ENCODE measurements at regions not wholly inside any gene's neighbourhood (a gene's known extent, or its start where the extent isn't known, plus 50 kb on each side); places are given as distances from the start of the nearest gene placed in this dataset.

GRCh38 chr4:155073852-155074251 lies 134.6 kb upstream of the NPY2R start:
- no peak for TF ChIP-seq SNAI2 (CRISPR knock-in tag; IDR thresholded peaks at IDR 0.05)
- TF ChIP-seq ARNTL (CRISPR knock-in tag; IDR thresholded peaks at IDR 0.05; ENCODE audit: borderline replicate concordance, low read depth) = no peak
- TF ChIP-seq OSR1 (CRISPR knock-in tag; IDR thresholded peaks at IDR 0.05) = no peak
- no peak for TF ChIP-seq PATZ1 (CRISPR knock-in tag; IDR thresholded peaks at IDR 0.05; ENCODE audit: borderline replicate concordance)
- TF ChIP-seq ZC3H10 (CRISPR knock-in tag; IDR thresholded peaks at IDR 0.05) = no peak
- no peak for TF ChIP-seq BACH2 (CRISPR knock-in tag; IDR thresholded peaks at IDR 0.05; ENCODE audit: borderline replicate concordance)
- no peak for TF ChIP-seq TSHZ2 (CRISPR knock-in tag; IDR thresholded peaks at IDR 0.05)
- no peak for TF ChIP-seq ESRRG (CRISPR knock-in tag; IDR thresholded peaks at IDR 0.05)
- no peak for TF ChIP-seq ZNF565 (CRISPR knock-in tag; conservative IDR thresholded peaks at IDR 0.05; ENCODE audit: low read depth)
- TF ChIP-seq CSRNP3 (CRISPR knock-in tag; IDR thresholded peaks at IDR 0.05) = no peak
- TF ChIP-seq ZFP3 (CRISPR knock-in tag; IDR thresholded peaks at IDR 0.05) = no peak
- TF ChIP-seq PPARA (CRISPR knock-in tag; IDR thresholded peaks at IDR 0.05; ENCODE audit: borderline replicate concordance) = no peak
- no peak for TF ChIP-seq RARB (CRISPR knock-in tag; IDR thresholded peaks at IDR 0.05)

Measured in SK-N-SH treated with all-trans-retinoic acid at 6 μM for 48 hours (cell line).